ENCODE measurements at regions not wholly inside any gene's neighbourhood (a gene's known extent, or its start where the extent isn't known, plus 50 kb on each side); places are given as distances from the start of the nearest gene placed in this dataset.

DNA sequence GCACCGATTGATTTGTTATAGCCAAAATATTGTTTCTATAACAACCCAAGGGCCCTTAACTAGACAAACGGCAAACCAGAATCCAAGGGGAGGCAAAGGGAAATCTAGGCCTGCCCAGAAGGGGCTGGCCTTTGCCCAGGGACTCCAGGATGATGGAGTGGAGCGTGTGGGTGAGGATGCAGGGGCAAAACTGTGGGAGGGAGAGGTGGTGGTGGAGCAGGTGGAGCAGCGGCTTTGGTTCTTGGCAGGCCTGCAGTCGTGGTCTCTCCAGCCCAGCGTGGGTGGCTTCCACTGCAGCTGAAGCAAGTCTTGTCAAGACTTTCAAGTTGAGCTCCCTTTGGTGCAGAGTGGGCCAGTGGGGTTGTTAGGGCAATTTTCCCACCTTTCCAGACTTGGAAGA is 98.6 kb upstream of the TBCA start:
- H3K4me3 ChIP-seq, result no peak overlapping the region
- H3K4me1 ChIP-seq (ENCODE audit: low read depth), result no peaks in the 10 kb centered on the region
- TF ChIP-seq, protein P1, sequence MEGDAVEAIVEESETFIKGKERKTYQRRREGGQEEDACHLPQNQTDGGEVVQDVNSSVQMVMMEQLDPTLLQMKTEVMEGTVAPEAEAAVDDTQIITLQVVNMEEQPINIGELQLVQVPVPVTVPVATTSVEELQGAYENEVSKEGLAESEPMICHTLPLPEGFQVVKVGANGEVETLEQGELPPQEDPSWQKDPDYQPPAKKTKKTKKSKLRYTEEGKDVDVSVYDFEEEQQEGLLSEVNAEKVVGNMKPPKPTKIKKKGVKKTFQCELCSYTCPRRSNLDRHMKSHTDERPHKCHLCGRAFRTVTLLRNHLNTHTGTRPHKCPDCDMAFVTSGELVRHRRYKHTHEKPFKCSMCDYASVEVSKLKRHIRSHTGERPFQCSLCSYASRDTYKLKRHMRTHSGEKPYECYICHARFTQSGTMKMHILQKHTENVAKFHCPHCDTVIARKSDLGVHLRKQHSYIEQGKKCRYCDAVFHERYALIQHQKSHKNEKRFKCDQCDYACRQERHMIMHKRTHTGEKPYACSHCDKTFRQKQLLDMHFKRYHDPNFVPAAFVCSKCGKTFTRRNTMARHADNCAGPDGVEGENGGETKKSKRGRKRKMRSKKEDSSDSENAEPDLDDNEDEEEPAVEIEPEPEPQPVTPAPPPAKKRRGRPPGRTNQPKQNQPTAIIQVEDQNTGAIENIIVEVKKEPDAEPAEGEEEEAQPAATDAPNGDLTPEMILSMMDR (IDR thresholded peaks at IDR 0.05; ENCODE audit: low read depth, low read length), result no peak
- H3K9me3 ChIP-seq (ENCODE audit: low read depth), result no peaks in the 10 kb centered on the region
- no peaks in the 10 kb centered on the region for H3K36me3 ChIP-seq
- DNase-seq (ENCODE audit: low read depth in 1 of 2, low spot score in 1 of 2), result no peak
- no peak overlapping the region for H3K27ac ChIP-seq
- no peaks in the 10 kb centered on the region for H3K27me3 ChIP-seq

- Histone ChIP-seq H3K9me3 (ENCODE audit: low read depth) (no peaks in the 10 kb centered on the region), H3K4me3 (no peak overlapping the region), H3K4me1 (ENCODE audit: low read depth) (no peaks in the 10 kb centered on the region), H3K36me3 (no peaks in the 10 kb centered on the region), H3K27ac (no peak overlapping the region), H3K27me3 (no peaks in the 10 kb centered on the region)
- TF ChIP-seq, protein P1 (IDR thresholded peaks at IDR 0.05; ENCODE audit: low read depth, low read length), result no peak
- DNase-seq (ENCODE audit: low read depth in 1 of 2, low spot score in 1 of 2), result no peak
Observed at GRCh38 chr5:77873239-77873638, 97.1 kb upstream of the TBCA start.

DNA sequence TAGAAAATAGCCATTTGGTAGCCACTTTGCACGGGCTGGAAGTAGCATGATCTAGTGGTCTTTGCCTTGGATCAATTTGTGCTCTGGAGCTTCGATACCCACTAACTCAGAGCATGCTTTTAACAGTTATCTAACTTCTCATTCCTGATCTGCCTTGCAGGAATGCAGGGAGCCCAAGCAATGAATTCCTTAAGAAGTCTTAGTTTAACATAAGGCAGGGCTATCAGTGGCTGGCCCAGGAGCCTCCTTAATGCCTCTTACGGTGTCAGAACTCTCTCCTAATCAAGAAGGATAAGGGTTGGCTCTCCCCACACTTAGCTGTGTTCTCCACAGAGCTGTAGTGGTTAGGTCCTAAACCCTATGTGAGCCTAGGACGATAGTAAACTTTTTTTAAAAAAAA is 95.8 kb upstream of the TBCA start:
- no peak overlapping the region for H3K27ac ChIP-seq
- peak in 1 of 2 donors; percentile 23 for DNase-seq (ENCODE audit: low read depth in 1 of 2, low spot score in 1 of 2)
- no peaks in the 10 kb centered on the region for H3K4me1 ChIP-seq (ENCODE audit: low read depth)
- H3K27me3 ChIP-seq, result no peaks in the 10 kb centered on the region
- H3K36me3 ChIP-seq, result no peaks in the 10 kb centered on the region
- H3K4me3 ChIP-seq, result no peak overlapping the region
- H3K9me3 ChIP-seq (ENCODE audit: low read depth), result no peaks in the 10 kb centered on the region
- TF ChIP-seq, protein P1 (IDR thresholded peaks at IDR 0.05; ENCODE audit: low read depth, low read length), result no peak

GRCh38 chr5:77871016-77871415 is 94.9 kb upstream of the TBCA start:
- H3K36me3 ChIP-seq, result no peaks in the 10 kb centered on the region
- H3K4me3 ChIP-seq, result no peak overlapping the region
- H3K9me3 ChIP-seq (ENCODE audit: low read depth), result no peaks in the 10 kb centered on the region
- no peaks in the 10 kb centered on the region for H3K27me3 ChIP-seq
- no peak overlapping the region for H3K27ac ChIP-seq
- no peak for DNase-seq (ENCODE audit: low read depth in 1 of 2, low spot score in 1 of 2)
- H3K4me1 ChIP-seq (ENCODE audit: low read depth), result no peaks in the 10 kb centered on the region
- TF ChIP-seq, protein P1 (IDR thresholded peaks at IDR 0.05; ENCODE audit: low read depth, low read length), result no peak

GRCh38 chr5:77869116-77869798 is 93.1 kb upstream of the TBCA start:
- Histone ChIP-seq H3K27me3 (no peaks in the 10 kb centered on the region), H3K36me3 (no peaks in the 10 kb centered on the region), H3K4me1 (ENCODE audit: low read depth) (peaks cover 4% of the 10 kb centered on the region), H3K4me3 (no peak overlapping the region), H3K9me3 (ENCODE audit: low read depth) (no peaks in the 10 kb centered on the region), H3K27ac (no peak overlapping the region)
- no peak for DNase-seq (ENCODE audit: low read depth in 1 of 2, low spot score in 1 of 2)
- TF ChIP-seq, protein P1 (IDR thresholded peaks at IDR 0.05; ENCODE audit: low read depth, low read length), result no peak

Data from cardiac muscle cell (in vitro differentiated cells and primary cell).